ENCODE measurements at regions not wholly inside any gene's neighbourhood (a gene's known extent, or its start where the extent isn't known, plus 50 kb on each side); places are given as distances from the start of the nearest gene placed in this dataset.

GRCh38 chr13:38440666-38441065 lies 91.0 kb downstream of the UFM1 start:
- TF ChIP-seq POLR2A (IDR thresholded peaks at IDR 0.05) = no peak
- TF ChIP-seq, protein P1, sequence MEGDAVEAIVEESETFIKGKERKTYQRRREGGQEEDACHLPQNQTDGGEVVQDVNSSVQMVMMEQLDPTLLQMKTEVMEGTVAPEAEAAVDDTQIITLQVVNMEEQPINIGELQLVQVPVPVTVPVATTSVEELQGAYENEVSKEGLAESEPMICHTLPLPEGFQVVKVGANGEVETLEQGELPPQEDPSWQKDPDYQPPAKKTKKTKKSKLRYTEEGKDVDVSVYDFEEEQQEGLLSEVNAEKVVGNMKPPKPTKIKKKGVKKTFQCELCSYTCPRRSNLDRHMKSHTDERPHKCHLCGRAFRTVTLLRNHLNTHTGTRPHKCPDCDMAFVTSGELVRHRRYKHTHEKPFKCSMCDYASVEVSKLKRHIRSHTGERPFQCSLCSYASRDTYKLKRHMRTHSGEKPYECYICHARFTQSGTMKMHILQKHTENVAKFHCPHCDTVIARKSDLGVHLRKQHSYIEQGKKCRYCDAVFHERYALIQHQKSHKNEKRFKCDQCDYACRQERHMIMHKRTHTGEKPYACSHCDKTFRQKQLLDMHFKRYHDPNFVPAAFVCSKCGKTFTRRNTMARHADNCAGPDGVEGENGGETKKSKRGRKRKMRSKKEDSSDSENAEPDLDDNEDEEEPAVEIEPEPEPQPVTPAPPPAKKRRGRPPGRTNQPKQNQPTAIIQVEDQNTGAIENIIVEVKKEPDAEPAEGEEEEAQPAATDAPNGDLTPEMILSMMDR (IDR thresholded peaks at IDR 0.05) = no peak

All from adrenal gland (tissue), 5 donors.